NCI-H2171 treated with DMSO at 0.1 percent for 48 hours (cell line): ENCODE measurements at regions not wholly inside any gene's neighbourhood (a gene's known extent, or its start where the extent isn't known, plus 50 kb on each side); places are given as distances from the start of the nearest gene placed in this dataset.
"Not testable (repeated sequence)": the region's sequence is repeated elsewhere in the genome, so short reads cannot be mapped to it uniquely, and the experiment has no call there.

Source experiments
- DNase-seq: peaks from one replicate; lab custom pipeline; 2025; lab: John Stamatoyannopoulos, UW

- DNase-seq = no peak
Measured at GRCh38 chr20:60761056-60761455, 491.0 kb upstream of the CDH4 start.

- DNase-seq = no peak
Measured at GRCh38 chr20:60762386-60762785, 489.7 kb upstream of the CDH4 start.

- DNase-seq = no peak
Measured at GRCh38 chr20:60764328-60764727, 487.7 kb upstream of the CDH4 start.

GRCh38 chr20:60764771-60765170, 487.3 kb upstream of the CDH4 start:
- no peak for DNase-seq

GRCh38 chr20:60765821-60766403, 486.1 kb upstream of the CDH4 start:
- DNase-seq = peak; percentile 9

- DNase-seq = no peak
Measured at GRCh38 chr20:60768216-60768615, 483.8 kb upstream of the CDH4 start.

- DNase-seq = no peak
Measured at GRCh38 chr20:60780388-60781025, 471.6 kb upstream of the CDH4 start.

- no peak for DNase-seq
Measured at GRCh38 chr20:60782959-60783625, 469.0 kb upstream of the CDH4 start.

GRCh38 chr20:60785301-60785700, 466.8 kb upstream of the CDH4 start:
- DNase-seq = no peak

GRCh38 chr20:60785785-60786184, 466.3 kb upstream of the CDH4 start:
- no peak for DNase-seq

- no peak for DNase-seq
Measured at GRCh38 chr20:60786686-60787217, 465.3 kb upstream of the CDH4 start.

GRCh38 chr20:60787276-60787675, 464.8 kb upstream of the CDH4 start:
- DNase-seq = no peak

- no peak for DNase-seq
Measured at GRCh38 chr20:60788070-60788469, 464.0 kb upstream of the CDH4 start.

- no peak for DNase-seq
Measured at GRCh38 chr20:60789399-60789798, 462.7 kb upstream of the CDH4 start.

- DNase-seq = not testable (repeated sequence)
Measured at GRCh38 chr20:60790339-60790738, 461.7 kb upstream of the CDH4 start.

GRCh38 chr20:60791823-60792222, 460.2 kb upstream of the CDH4 start:
- DNase-seq = no peak

- DNase-seq = no peak
Measured at GRCh38 chr20:60792941-60793340, 459.1 kb upstream of the CDH4 start.

- no peak for DNase-seq
Measured at GRCh38 chr20:60794674-60795073, 457.4 kb upstream of the CDH4 start.

- no peak for DNase-seq
Measured at GRCh38 chr20:60795651-60796050, 456.4 kb upstream of the CDH4 start.

GRCh38 chr20:60800185-60800584, 451.9 kb upstream of the CDH4 start:
- DNase-seq = no peak

GRCh38 chr20:60802676-60803075, 449.4 kb upstream of the CDH4 start:
- DNase-seq = no peak

- DNase-seq = no peak
Measured at GRCh38 chr20:60803335-60804055, 448.6 kb upstream of the CDH4 start.
